HepG2 (cell line): ENCODE measurements at regions not wholly inside any gene's neighbourhood (a gene's known extent, or its start where the extent isn't known, plus 50 kb on each side); places are given as distances from the start of the nearest gene placed in this dataset.

Experiments
- ATAC-seq: fragments of 200-7000 bp; cut with Tn5 transposase; 3 replicates; pipeline ENCODE4 v1.9.1; 2020; ENCODE audit warnings: mild to moderate bottlenecking, moderate library complexity
- BruUV-seq: library from RNA; stranded (reverse); fragments of 400-500 nt; replicated peaks from 2 replicates; lab custom pipeline; 2021; lab: Mats Ljungman, UMichigan
- CTCF ChIA-PET: fragments of 300-600 bp; formaldehyde crosslinking; extraction: SDS; loops from one replicate; lab custom pipeline; 2021; ENCODE audit warnings: low total read pairs, inconsistent platforms, low intra/inter-chr PET ratio; lab: Yijun Ruan, JAX
- POLR2A ChIA-PET: fragments of 350-600 bp; sonication (Branson Sonifier 250); formaldehyde crosslinking; loops from one replicate; lab custom pipeline; 2020; ENCODE audit warnings: antibody characterized with exemption, inconsistent platforms; lab: Yijun Ruan, JAX
- DNase-seq: peaks from one replicate; pipeline ENCODE4 v3.0.0-alpha.2; 2015; ENCODE audit warnings: low spot score
- FAIRE-seq: peaks from 3 replicates; lab custom pipeline; 2011; peaks lifted over from hg19 to GRCh38; lab: Jason Lieb, UNC
- H2AFZ ChIP-seq: one replicate; pipeline ENCODE4 v1.6.1; 2011; ENCODE audit warnings: low read length, inconsistent platforms
- H3K27ac ChIP-seq: fragments of 300-600 bp; 3 replicates; pipeline ENCODE4 v1.8.0; 2011; ENCODE audit warnings: mixed run types, mild to moderate bottlenecking, mixed read lengths, low read length, inconsistent platforms; ENCODE audit not compliant: insufficient read depth; ENCODE audit errors: extremely low read length
- H3K27me3 ChIP-seq, 2 experiments: fragments of 200-600 bp in 1 of 2; 2 replicates in 1 of 2; 3 replicates in 1 of 2; pipeline versions ENCODE4 v1.6.0 to v1.8.0; 2011; ENCODE audit warnings: low read length in 2 of 2, mild to moderate bottlenecking in 2 of 2, moderate library complexity in 2 of 2, inconsistent platforms in 1 of 2; ENCODE audit not compliant: insufficient read depth in 2 of 2, control insufficient read depth in 1 of 2
- H3K36me3 ChIP-seq, 2 experiments: fragments of 200-600 bp in 1 of 2; replicated peaks in 1 of 2; 2 replicates in 1 of 2; 3 replicates in 1 of 2; pipeline versions ENCODE4 v1.5.1 to v1.8.0; 2011; ENCODE audit warnings: low read length in 2 of 2, inconsistent platforms in 1 of 2; ENCODE audit not compliant: insufficient read depth in 2 of 2, control insufficient read depth in 1 of 2
- H3K4me1 ChIP-seq: 2 replicates; pipeline ENCODE4 v1.5.1; 2012; ENCODE audit warnings: low read length, inconsistent platforms; ENCODE audit not compliant: insufficient read depth
- H3K4me2 ChIP-seq: 2 replicates; pipeline ENCODE4 v1.6.0; 2011; ENCODE audit warnings: low read depth, low read length, inconsistent platforms
- H3K4me3 ChIP-seq, 3 experiments: fragments of 200-600 bp in 1 of 3; sonication (generic), shearing (Covaris generic) in 1 of 3; replicated peaks in 1 of 3; 2 replicates each; pipeline ENCODE4 v1.5.1; 2011 to 2016; ENCODE audit warnings: low read length in 3 of 3, inconsistent platforms in 2 of 3, low read depth in 2 of 3, mild to moderate bottlenecking in 2 of 3, control low read depth in 1 of 3, mixed read lengths in 1 of 3; ENCODE audit not compliant: insufficient read depth in 1 of 3
- H3K79me2 ChIP-seq: one replicate; pipeline ENCODE4 v1.6.1; 2011; ENCODE audit warnings: low read length, inconsistent platforms; ENCODE audit not compliant: insufficient read depth
- H3K9ac ChIP-seq: 2 replicates; pipeline ENCODE4 v1.6.0; 2011; ENCODE audit warnings: mild to moderate bottlenecking, low read depth, low read length, inconsistent platforms; ENCODE audit not compliant: insufficient read depth
- H3K9me3 ChIP-seq: 2 replicates; pipeline ENCODE4 v1.5.1; 2012; ENCODE audit warnings: mild to moderate bottlenecking, low read length
- H4K20me1 ChIP-seq: 2 replicates; pipeline ENCODE4 v1.6.0; 2011; ENCODE audit warnings: inconsistent platforms, mild to moderate bottlenecking, low read length, moderate library complexity; ENCODE audit not compliant: insufficient read depth
- CEBPB ChIP-seq: IDR thresholded peaks from 2 replicates; pipeline ENCODE4 v1.6.1; 2011; ENCODE audit warnings: low read depth, low read length, improper control_type of control experiment, borderline replicate concordance
- DDIT3 ChIP-seq: sonication (generic); formaldehyde crosslinking; IDR thresholded peaks from 2 replicates; pipeline ENCODE4 v1.4.0; 2020; ENCODE audit warnings: mild to moderate bottlenecking, missing genetic modification reagents
- KDM4B ChIP-seq: sonication (generic); formaldehyde crosslinking; IDR thresholded peaks from 2 replicates; pipeline ENCODE4 v1.4.0; 2020; ENCODE audit warnings: missing genetic modification reagents
- MTA3 ChIP-seq: sonication (generic); formaldehyde crosslinking; IDR thresholded peaks from 2 replicates; pipeline ENCODE4 v1.4.0; 2020; ENCODE audit warnings: missing genetic modification reagents
- RNF2 ChIP-seq: fragments of 450-650 bp; conservative IDR thresholded peaks from 2 replicates; pipeline ENCODE4 v1.6.1; 2016; ENCODE audit warnings: low read depth
- RXRA ChIP-seq: sonication (generic); formaldehyde crosslinking; IDR thresholded peaks from 2 replicates; pipeline ENCODE4 v1.5.1; 2020; ENCODE audit warnings: missing genetic modification reagents
- SNAPC4 ChIP-seq: sonication (generic); formaldehyde crosslinking; IDR thresholded peaks from 2 replicates; pipeline ENCODE4 v1.4.0; 2020; ENCODE audit warnings: mild to moderate bottlenecking, missing genetic modification reagents
- SRSF1 ChIP-seq: fragments of 200-400 bp; formaldehyde crosslinking; optimal IDR thresholded peaks from 2 replicates; pipeline ENCODE3; 2017; ENCODE audit warnings: mild to moderate bottlenecking, low read depth, low read length, moderate library complexity
- TAF1 ChIP-seq: sonication (generic); formaldehyde crosslinking; IDR thresholded peaks from 2 replicates; pipeline ENCODE4 v1.4.0; 2020; ENCODE audit warnings: missing genetic modification reagents
- USF2 ChIP-seq, 2 experiments: sonication (generic) in 1 of 2; formaldehyde crosslinking in 1 of 2; IDR thresholded peaks; 2 replicates each; pipeline versions ENCODE4 v1.5.1 to v1.6.1; 2011 to 2020; ENCODE audit warnings: borderline replicate concordance in 1 of 2, low read depth in 1 of 2, low read length in 1 of 2, mild to moderate bottlenecking in 1 of 2, missing genetic modification reagents in 1 of 2, moderate library complexity in 1 of 2
- ZBTB7A ChIP-seq: sonication (generic); formaldehyde crosslinking; IDR thresholded peaks from 2 replicates; pipeline ENCODE4 v1.8.0; 2022; ENCODE audit warnings: mild to moderate bottlenecking, missing genetic modification reagents
- ZMYM3 ChIP-seq: sonication (generic); formaldehyde crosslinking; IDR thresholded peaks from 2 replicates; pipeline ENCODE4 v1.5.1; 2020; ENCODE audit warnings: mild to moderate bottlenecking, missing genetic modification reagents
- ZNF180 ChIP-seq: sonication (generic); formaldehyde crosslinking; IDR thresholded peaks from 2 replicates; pipeline ENCODE4 v1.4.0; 2020; ENCODE audit warnings: low read depth, missing genetic modification reagents, borderline replicate concordance
- ZNF670 ChIP-seq: sonication (generic); formaldehyde crosslinking; IDR thresholded peaks from 2 replicates; pipeline ENCODE4 v1.8.0; 2022; ENCODE audit warnings: mild to moderate bottlenecking, missing genetic modification reagents, borderline replicate concordance
- ZNF841 ChIP-seq: sonication (generic); formaldehyde crosslinking; IDR thresholded peaks from 2 replicates; pipeline ENCODE4 v1.8.1; 2023; ENCODE audit warnings: missing genetic modification reagents, borderline replicate concordance
- WGBS: methylation state at CpG from one replicate; pipeline ENCODE4 v1.1.6; 2017; ENCODE audit warnings: low lambda C conversion rate; 5-methylcytosine and 5-hydroxymethylcytosine counted together
- in situ Hi-C: cut with HindIII; loops from 2 replicates; pipeline ENCODE4 v1.10.0; 2017; ENCODE audit warnings: low pct_unique_long_range_greater_than_20kb; ENCODE audit not compliant: extremely low pct_ligation_motif_present
- intact Hi-C: fragments of 100-400 bp; cut with micrococcal nuclease; formaldehyde crosslinking; loops from one replicate; pipeline ENCODE4 v1.10.0; 2022; ENCODE audit not compliant: unreplicated experiment

GRCh38 chr15:29535952-29536351 is 266.3 kb upstream of the NSMCE3 start (continued):
- TF ChIP-seq SNAPC4 (CRISPR knock-in tag) (no peak), MTA3 (CRISPR knock-in tag) (no peak), SRSF1 (no peak), ZNF841 (no peak), ZNF670 (CRISPR knock-in tag) (no peak), RNF2 (no peak), ZNF180 (CRISPR knock-in tag) (no peak), CEBPB (no peak), RXRA (CRISPR knock-in tag) (no peak), TAF1 (CRISPR knock-in tag) (no peak), ZBTB7A (CRISPR knock-in tag) (no peak)

GRCh38 chr15:29534378-29534777 is 264.8 kb upstream of the NSMCE3 start:
- H2AFZ ChIP-seq: no peak overlapping the region
- TF ChIP-seq USF2 (IDR thresholded peaks at IDR 0.05; ENCODE audit: low read depth, low read length): no peak
- TF ChIP-seq USF2 (CRISPR knock-in tag; IDR thresholded peaks at IDR 0.05; ENCODE audit: borderline replicate concordance): no peak
- no peak for TF ChIP-seq ZNF670 (CRISPR knock-in tag)
- no peak for TF ChIP-seq ZMYM3 (CRISPR knock-in tag)
- no peak for TF ChIP-seq DDIT3 (CRISPR knock-in tag)
- no peak for TF ChIP-seq KDM4B (CRISPR knock-in tag)
- TF ChIP-seq, all 625 proteins: peak for 0
- CTCF ChIA-PET: no interaction called here
- Histone ChIP-seq H3K9ac (no peak overlapping the region), H3K79me2 (no peaks in the 10 kb centered on the region), H3K9me3 (no peaks in the 10 kb centered on the region), H3K27ac (no peak overlapping the region), H3K4me1 (no peaks in the 10 kb centered on the region), H4K20me1 (no peaks in the 10 kb centered on the region), H3K36me3 (no peaks in the 10 kb centered on the region), H3K27me3 (peaks cover 0 to 11% of the 10 kb centered on the region in 2 experiments; a peak in 3 of 5 replicates), H3K4me2 (no peak overlapping the region), H3K4me3 (no peak overlapping the region)
- no peak for FAIRE-seq
- BruUV-seq: no TSS peak
- ATAC-seq: no peak
- no peak for DNase-seq
- in situ Hi-C loops: no loop called here
- WGBS: 7% methylated on average over 3 of the region's 3 CpGs
- intact Hi-C loops: no loop called here
- POLR2A ChIA-PET: no interaction called here
